GM21723 (cell line): ENCODE measurements at regions not wholly inside any gene's neighbourhood (a gene's known extent, or its start where the extent isn't known, plus 50 kb on each side); places are given as distances from the start of the nearest gene placed in this dataset.

ENCODE experiments used
- ATAC-seq: cut with Tn5 transposase; IDR thresholded peaks from one replicate; pipeline ENCODE4 v1.9.1; 2021; ENCODE audit warnings: mild to moderate bottlenecking, moderate library complexity; ENCODE audit not compliant: unreplicated experiment

GRCh38 chr2:136204971-136205370, 87.0 kb upstream of the CXCR4 start:
- ATAC-seq: no peak

GRCh38 chr2:136195226-136195625, 77.3 kb upstream of the CXCR4 start:
- no peak for ATAC-seq

GRCh38 chr2:136191041-136191440, 73.1 kb upstream of the CXCR4 start:
- no peak for ATAC-seq

GRCh38 chr2:136189221-136189782, 71.4 kb upstream of the CXCR4 start:
- ATAC-seq: no peak

GRCh38 chr2:136188086-136188485, 70.1 kb upstream of the CXCR4 start:
- ATAC-seq: no peak

- ATAC-seq: no peak
These were observed 68.2 kb upstream of the CXCR4 start for GRCh38 chr2:136185981-136186776.

GRCh38 chr2:136183097-136183496, 65.1 kb upstream of the CXCR4 start:
- no peak for ATAC-seq

GRCh38 chr2:136182315-136182714, 64.4 kb upstream of the CXCR4 start:
- ATAC-seq: no peak

GRCh38 chr2:136179602-136179975, 61.6 kb upstream of the CXCR4 start:
- no peak for ATAC-seq

GRCh38 chr2:136178941-136179601, 61.1 kb upstream of the CXCR4 start:
- no peak for ATAC-seq

GRCh38 chr2:136175868-136176267, 57.9 kb upstream of the CXCR4 start:
- ATAC-seq: no peak

- no peak for ATAC-seq
These were observed 57.5 kb upstream of the CXCR4 start for GRCh38 chr2:136175466-136175865.

- no peak for ATAC-seq
These were observed 55.2 kb upstream of the CXCR4 start for GRCh38 chr2:136173126-136173525.

- ATAC-seq: no peak
These were observed 53.3 kb upstream of the CXCR4 start for GRCh38 chr2:136171223-136171622.

GRCh38 chr2:136168720-136169119, 50.8 kb upstream of the CXCR4 start:
- ATAC-seq: no peak

GRCh38 chr2:136167721-136168475, 49.9 kb upstream of the CXCR4 start:
- ATAC-seq: no peak
